ENCODE measurements at regions not wholly inside any gene's neighbourhood (a gene's known extent, or its start where the extent isn't known, plus 50 kb on each side); places are given as distances from the start of the nearest gene placed in this dataset.
"Not testable (repeated sequence)": the region's sequence is repeated elsewhere in the genome, so short reads cannot be mapped to it uniquely, and the experiment has no call there.

DNA sequence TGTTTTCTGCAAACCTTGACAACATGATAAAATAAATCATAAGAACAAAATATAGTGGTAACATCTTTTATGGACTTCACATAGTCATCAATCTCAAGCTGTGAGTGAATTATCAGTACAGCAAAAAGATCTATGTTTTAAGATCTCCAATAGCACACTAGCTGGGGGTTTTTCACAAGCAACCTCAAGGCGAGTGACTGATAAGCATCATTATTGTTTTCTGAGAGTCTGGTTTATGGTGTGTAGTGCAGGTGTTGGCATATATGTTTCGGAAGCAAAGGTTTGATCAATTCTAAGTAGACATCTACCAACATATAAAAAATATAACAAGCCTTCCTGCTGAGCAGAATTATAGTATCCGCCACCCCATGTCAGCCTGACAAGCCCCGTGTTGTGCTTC, 403.8 kb upstream of the MGMT start:
- no peak for DNase-seq (ENCODE audit: low read depth in 3 of 3)

DNA sequence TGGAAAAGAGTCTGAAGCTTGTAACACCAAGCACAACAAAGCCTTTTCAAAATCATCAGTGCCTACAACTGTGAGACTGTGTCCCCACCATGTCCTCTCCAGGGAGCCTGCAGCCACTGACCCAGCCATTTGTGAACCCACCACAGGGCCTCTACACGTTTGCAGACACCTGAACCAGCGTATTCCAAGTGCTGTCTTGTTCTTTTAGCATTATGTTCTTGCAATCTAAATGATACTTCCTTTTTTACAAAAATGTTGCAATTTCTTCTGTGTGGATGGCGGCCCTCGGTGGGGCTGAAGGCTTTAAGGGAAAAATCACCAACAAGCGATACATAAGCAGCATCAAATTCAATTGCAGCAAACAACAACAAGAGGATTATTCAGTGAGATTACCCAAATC, 403.2 kb upstream of the MGMT start:
- DNase-seq (ENCODE audit: low read depth in 3 of 3): no peak

DNA sequence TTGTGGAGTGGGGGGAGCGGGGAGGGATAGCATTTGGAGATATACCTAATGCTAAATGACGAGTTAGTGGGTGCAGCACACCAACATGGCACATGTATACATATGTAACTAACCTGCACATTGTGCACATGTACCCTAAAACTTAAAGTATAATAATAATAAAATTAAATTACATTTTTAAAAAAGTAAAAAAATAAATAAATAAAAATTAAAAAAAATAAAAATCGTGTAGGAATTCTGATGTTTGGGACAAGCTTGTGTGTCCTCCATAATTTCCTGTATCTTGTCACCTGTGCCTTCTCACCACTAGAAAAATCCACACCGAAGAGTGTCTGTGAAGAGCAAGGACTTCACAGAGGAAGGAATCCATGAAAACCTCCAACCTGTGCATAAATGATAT, 400.5 kb upstream of the MGMT start:
- not testable (repeated sequence) for DNase-seq (ENCODE audit: low read depth in 3 of 3)

DNA sequence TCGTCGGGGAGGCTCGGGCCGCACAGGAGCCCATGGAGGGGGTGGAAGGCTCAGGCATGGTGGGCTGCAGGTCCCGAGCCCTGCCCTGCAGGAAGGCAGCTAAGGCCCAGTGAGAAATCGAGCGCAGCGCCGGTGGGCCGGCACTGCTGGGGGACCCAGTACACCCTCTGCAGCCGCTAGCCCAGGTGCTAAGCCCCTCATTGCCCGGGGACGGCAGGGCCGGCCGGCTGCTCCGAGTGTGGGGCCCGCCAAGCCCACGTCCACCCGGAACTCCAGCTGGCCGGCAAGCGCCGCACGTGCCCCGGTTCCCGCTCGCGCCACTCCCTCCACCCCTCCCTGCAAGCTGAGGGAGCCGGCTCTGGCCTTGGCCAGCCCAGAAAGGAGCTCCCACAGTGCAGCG, 395.6 kb upstream of the MGMT start:
- not testable (repeated sequence) for DNase-seq (ENCODE audit: low read depth in 3 of 3)

DNA sequence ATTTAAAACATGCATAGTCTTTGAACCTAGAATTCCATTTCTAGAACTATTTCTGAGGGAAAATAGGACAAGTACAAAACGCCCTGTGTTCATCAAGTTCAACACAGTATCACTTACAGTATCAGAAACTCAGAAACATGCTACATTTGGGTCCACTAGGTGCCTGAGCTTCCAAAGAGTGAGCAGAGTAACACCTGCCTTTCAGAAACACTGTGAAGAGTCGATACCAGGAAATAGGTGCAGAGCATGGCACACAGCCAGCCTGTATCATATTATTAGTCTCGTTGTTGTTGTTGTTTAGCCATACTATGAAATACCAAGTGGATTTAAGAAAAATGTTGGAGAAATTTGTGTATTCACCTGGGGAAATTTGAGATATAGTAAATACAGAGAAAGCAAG, 392.1 kb upstream of the MGMT start:
- no peak for DNase-seq (ENCODE audit: low read depth in 3 of 3)

DNA sequence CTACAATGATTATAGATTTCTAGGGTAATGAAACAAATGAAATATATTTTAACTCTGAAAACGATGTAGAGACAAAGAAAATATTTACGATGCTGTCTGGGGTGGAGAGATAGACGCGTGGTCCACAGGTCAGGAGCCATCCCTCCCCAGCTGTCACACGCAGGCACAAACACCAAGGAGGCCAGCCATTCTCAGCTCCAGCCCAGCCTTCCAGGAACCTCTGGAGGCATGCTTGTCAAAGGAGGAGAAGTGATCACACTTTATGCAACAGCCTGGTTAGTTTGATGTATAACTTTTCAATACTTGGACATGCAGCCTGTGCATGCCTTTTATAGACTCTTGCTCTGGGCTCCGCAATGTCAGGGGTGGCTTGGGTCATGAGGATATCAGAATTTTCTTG, 391.5 kb upstream of the MGMT start:
- no peak for DNase-seq (ENCODE audit: low read depth in 3 of 3)

DNA sequence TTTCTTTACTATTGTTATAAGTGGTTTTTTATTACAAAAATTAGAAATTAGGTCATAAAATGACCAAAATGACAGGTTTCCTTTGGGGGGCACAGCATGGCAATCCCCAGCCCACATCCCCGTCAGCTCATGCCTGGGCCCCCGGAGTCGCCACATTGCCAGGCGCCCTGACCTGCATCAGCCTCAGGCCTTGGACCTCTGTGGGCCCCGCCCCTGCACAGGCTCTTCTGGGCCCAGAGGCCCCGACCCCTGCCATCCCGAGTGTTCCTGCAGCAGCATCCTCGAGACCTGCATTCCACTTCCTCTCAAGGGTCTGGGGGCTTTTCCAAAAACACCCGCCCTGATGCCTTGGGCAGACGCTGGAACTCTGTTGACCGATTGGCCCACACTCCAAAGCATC, 391.1 kb upstream of the MGMT start:
- DNase-seq (ENCODE audit: low read depth in 3 of 3): no peak

DNA sequence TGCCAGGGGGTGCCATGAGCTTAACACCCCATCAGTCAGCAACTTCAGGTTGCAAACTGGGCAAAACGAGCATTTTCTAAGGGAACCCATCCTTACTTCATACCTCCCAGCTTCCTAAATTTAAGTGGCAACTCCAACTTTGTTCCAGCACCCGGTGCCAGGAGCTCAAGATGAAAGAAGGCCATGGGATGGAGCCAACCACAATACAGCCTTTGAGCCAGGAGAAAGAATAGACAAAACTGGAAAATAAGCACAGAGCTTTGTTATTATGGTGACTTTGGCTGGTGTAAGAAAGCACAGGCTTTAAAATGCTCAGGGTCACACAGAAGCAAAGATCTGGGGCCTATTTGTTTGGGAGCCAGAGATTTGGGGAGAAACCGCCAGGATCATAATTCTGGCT, 388.7 kb upstream of the MGMT start:
- no peak for DNase-seq (ENCODE audit: low read depth in 3 of 3)

DNA sequence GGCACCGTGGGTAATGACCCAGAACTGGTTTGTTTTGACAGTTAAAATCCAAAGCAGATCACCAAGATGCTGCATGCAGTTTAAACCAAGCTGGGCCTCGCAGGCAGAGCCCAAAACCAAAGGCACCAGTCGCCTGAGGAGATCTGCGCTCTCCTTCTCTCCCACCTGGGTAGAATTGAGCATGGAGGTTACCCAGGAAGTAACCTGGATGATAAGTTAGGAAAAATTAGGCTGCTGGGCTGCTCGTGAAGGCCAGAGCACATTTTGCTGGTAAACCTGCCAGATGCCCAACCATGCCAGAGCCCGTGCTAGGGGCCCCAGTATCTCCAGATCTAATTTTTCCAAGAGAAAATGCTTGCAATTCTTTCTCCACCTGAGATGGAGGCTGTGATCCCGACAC, 388.3 kb upstream of the MGMT start:
- no peak for DNase-seq (ENCODE audit: low read depth in 3 of 3)

DNA sequence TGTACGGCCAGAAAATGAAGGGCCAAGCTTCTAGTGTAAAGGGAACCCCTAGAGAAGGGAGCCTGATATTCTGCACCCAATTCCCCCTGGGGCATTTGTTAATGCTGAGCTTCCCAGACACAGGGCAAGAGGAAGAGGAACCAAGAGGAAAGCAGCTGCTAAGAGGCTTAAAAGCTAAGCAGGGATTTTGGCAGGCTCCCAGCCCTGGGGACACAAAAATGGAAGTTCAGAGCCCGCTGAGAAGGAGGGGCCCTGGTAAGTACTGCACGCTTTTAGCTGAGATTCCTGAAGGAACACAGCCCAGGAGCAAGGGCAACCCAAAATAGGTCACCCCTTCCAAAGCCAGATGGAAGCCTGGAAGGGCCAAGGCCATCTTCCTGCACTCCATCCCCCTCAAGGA, 387.3 kb upstream of the MGMT start:
- no peak for DNase-seq (ENCODE audit: low read depth in 3 of 3)

DNA sequence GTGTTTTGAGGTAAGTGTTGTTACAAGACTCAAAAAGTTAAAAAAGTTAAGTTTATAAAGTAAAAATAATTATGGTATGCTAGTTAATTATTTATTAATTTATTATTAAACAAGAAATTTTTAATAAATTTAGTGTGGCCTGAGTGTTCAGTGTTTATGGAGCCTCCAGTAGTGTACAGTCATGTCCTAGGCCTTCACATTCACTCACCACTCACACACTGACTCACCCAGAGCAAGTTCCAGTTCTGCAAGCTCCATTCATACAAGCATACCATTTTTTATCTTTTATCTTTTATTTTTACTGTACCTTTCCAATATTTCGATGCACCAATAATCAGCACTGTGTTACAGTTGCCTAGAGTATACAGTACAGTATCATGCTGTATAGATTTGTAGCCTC, 381.2 kb upstream of the MGMT start:
- DNase-seq (ENCODE audit: low read depth in 3 of 3): no peak

DNA sequence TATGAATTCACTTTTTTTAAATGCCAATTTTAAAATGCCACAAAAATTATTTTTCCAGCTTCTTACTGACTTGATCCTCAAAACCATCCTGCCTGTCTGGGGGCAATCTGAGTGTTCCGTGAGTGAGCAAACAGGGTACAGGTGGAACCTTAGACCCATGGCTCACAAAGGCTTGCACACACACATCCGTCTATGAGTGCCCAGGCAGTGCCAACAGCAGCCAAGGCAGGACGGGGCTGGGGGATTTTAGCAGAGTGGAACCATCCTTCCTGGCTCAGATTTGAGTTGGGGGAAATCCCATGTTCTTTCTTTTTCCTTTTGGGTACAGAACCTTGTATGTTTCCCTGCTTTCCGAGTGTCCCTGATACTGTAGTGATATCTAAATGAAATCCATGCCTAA, 377.7 kb upstream of the MGMT start:
- no peak for DNase-seq (ENCODE audit: low read depth in 3 of 3)

DNA sequence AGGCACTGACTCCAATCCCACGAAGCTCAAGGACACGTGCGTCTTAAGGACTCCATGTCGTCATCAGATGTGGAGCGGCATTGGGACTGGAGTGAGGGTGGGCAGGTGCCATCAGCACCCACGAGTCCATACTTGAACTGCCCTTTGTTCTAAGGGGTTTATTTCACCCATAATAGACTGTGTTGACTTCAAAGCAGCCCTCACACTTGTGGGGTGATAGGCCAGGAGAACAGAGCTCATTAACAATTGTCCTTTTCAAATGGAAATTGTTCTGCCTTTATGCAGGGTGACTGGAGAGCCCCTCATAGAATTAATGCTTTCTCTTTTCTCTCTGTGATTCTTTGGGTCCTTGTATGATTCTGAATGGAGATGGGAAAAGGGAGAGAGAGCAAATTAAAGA, 376.9 kb upstream of the MGMT start:
- no peak for DNase-seq (ENCODE audit: low read depth in 3 of 3)

DNA sequence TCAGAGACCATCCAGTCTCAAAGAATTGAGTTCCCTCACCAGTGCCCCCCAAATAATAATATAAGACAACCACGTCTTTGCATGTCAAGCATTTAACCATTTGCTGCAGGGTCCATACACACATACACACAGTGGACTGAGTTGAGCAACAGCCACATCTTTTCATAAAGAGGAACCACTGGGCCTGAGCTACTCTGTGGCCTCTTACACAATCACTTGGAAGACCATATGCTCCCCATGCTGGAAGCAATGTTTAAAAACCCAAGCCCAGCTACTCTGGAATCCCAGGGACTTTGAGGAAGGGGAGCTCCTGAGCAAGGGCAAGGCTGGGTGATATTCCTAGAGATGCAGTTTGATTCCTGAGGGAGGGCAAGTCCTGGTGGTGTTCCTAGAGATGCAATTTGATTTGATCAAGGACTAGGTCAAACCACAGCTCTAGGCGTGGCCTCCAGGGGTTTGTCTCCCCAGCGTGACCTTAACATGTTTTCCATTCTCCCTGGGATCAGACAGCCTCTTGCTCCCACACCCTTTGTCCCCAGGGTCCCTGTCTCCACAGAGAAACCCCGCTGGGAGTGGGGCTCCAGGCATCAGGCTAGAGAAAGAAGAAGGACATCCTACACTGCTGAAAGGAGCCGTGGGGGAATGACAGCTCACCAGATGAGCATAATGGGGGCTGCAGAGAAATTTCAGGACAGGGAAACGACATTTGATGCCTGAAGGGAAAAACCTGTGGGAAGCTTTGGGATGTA, 376.2 kb upstream of the MGMT start:
- DNase-seq (ENCODE audit: low read depth in 3 of 3): no peak

DNA sequence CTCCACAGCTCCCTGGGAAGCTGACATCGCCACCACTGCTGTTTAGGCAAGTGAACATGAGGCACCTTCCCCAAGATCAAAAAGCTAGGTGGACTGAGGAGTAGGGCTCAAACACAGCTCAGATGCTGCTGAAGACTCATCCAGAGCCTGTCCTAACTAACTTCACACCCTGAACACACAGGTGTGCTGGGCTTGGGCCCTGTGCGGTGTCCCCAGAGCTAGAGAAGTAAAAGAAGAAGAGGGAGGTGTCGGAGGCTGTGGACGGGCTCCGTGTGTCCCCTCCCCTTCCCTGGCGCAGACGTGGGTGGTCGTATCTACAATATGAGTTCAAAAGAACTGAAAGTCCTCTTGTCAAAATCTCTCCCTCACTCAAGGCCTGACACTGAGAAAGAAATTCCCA, 373.4 kb upstream of the MGMT start:
- DNase-seq (ENCODE audit: low read depth in 3 of 3): no peak

DNA sequence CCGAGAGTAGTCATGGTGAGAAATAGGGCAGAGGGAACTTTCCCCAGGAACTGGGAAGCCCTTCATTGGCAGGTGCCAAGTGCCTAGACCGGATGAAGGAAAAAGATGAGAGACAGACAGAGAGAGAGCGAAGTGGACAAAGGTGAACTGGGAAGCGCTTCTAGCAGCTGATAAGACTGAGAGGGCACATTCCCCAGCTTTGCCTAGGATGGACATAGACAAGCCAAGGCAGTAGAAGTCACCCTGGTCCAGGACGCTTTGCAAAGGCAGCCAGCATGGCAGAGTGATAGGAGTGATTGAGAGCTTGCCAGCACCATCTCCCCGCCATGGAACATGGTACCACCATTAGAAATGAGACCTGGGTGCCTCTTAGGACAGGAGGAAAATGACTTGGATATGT, 372.8 kb upstream of the MGMT start:
- DNase-seq (ENCODE audit: low read depth in 3 of 3): no peak

DNA sequence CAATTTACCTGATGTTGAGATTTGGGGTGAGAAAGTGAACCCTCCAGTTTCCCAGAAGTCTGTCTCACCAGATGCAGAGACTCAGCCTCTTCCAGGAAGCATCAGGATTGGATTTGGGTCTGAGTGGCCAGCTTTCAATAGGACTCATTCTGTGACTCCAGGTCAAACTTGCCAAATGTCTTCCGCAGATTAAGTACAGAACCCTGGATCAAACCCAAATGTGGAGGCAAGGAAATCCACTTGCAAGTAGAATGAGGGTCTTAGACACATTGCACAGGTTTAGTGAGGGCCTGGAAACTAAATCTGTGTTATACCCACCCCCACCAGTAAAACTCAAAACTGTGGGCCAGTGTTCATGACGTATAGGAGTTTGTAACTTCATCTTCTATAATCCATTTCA, 372.2 kb upstream of the MGMT start:
- no peak for DNase-seq (ENCODE audit: low read depth in 3 of 3)

DNA sequence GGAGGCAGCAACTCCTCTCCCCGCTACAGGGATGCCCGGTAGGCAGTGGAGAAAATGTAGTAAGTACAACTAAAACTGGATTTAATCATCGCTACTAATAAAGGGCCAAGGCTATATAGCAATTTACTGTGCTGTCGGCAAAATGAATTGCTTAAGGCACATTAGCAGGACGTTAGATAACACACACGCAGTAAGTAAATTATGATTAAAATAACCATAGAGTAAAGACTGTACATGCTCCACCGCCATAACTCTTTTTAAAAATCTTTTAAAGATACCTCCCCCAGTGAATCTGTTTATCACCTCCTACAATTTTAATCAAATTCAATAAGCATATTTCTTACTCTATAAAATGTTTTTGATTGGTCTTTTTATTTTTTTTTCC, 371.4 kb upstream of the MGMT start:
- no peak for DNase-seq (ENCODE audit: low read depth in 3 of 3)

DNA sequence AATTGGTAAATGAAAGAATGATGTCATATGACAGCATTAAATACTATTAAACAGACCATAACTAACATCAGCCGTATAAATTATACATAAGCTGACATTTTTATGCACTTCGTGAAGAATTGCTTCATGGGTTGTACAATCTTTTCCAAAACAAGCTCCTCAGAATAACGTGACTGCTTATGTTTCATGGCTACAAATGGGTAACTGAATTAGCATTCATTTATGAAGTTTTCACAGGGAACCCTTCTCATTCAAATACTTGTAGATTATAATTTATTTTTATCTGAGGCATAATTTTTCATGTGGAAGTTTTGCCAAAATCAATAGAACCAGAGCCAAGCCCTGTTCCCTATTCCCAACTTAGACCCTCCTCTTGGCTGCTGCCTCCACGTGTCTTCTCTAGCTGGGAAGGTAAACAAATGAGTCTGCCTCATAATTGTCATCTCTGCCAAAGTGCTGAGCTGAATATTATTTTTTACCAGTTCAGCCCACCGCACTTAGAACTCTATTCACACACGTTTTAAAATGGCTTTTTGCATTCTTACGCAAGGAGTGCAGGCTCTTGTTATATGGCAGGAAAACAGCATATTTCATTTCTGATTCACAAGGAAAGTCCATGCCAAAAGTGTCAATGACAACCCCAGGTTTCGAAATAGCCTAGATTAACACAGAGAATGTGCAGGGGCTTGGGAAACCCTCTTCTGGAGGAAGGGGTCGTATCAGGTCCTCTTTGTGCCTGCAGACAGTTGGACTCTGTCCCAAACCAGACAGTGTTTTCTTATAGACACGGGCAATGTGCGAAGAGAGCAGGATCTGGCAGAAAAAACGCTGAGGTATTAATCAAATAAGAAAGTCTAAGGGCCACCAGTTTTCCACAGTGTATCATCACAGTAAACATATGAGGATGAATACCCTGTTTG, 370.7 kb upstream of the MGMT start:
- no peak for DNase-seq (ENCODE audit: low read depth in 3 of 3)

DNA sequence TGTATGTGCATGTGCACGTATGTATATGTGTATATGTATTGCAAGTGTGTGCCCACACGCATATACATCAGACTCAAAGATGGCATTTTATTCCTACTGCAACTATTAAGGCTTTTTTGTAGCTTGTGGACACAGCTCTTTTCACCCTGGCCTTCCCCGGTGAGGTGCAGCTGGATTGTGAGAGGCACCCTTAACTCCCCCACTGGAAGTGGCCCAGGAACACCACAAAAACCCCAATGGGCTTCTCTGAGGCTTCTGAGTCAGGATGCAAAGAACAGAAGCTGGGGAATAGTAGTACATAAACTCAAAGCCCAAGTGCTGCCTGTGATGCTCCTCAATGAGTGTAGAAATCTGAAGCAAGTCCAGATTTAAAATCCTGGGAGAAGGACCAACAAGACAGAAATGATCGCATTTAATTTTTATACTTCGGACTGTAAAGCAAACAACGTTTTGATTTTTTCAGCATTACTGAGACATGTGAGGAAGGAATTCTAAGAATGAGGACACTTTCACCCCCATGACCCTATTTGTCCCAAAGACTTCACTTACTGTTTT, 369.2 kb upstream of the MGMT start:
- no peak for DNase-seq (ENCODE audit: low read depth in 3 of 3)

DNA sequence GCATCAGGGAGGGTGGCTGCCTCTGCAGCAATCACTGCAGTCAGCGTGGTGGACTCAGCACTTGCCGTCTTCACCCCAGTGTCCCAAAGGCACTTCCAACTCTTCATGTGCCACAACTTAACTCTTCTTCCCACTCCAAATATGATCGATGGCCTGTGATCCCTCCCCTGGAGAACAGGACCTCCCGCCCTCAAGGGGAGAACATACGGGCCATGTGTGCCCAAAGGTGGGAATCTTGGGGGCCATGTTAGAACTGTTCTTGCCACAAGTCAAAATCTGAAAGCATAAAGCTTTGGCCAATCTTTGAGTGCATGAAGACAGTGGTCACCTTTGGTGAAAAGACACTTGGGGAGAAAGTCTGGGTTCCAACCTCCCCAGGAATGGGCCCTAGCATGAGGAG, 368.5 kb upstream of the MGMT start:
- DNase-seq (ENCODE audit: low read depth in 3 of 3): no peak

DNA sequence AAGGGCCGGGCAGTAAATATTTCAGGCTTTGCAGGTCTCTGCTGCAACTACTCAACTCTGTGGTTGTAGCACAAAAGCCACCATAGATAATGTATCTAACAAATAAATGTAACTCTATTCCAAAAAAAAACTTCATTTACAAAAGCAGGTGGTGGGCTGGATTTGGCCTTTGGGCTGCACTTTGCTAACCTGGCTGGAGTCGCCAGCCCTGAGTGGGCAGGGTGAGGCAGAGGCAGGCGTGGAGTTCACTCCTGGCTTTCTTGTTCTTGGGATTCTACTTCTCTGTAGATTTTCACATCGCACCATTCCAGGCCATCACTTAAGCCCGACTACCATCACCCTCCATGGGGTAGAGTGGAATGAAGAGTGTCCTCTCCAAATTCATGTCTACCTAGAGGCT, 367.6 kb upstream of the MGMT start:
- no peak for DNase-seq (ENCODE audit: low read depth in 3 of 3)

DNA sequence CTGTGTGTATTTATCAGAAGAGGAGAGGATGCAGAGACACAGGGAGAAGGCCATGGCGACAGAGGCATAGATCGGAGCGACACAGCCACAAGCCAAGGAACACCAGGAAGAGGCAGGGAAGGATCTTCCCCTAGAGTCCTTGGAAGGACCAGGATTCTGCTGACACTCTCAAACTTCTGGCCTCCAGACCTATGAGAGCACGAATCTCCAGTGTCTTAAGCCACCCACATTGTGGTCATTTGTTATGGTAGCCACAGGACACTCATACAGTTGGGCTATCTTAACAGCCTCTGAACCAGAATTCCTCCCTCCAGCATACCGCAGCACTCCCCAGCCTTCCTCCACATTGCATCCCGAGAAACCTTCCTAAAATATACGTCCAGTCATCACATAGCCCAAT, 367.0 kb upstream of the MGMT start:
- no peak for DNase-seq (ENCODE audit: low read depth in 3 of 3)
